Uterus (tissue), 2 donors: ENCODE measurements at regions not wholly inside any gene's neighbourhood (a gene's known extent, or its start where the extent isn't known, plus 50 kb on each side); places are given as distances from the start of the nearest gene placed in this dataset.

Experiments used
- CTCF ChIP-seq, 4 experiments: fragments of 200-600 bp in 2 of 4; fragments of 450-650 bp in 2 of 4; sonication (generic) in 2 of 4; IDR thresholded peaks; one replicate each; pipeline ENCODE4 v1.5.1; 2016 to 2019; ENCODE audit warnings: antibody characterized with exemption in 4 of 4, mild to moderate bottlenecking in 2 of 4, moderate library complexity in 1 of 4
- POLR2A ChIP-seq, 2 donors: fragments of 450-650 bp; IDR thresholded peaks; one replicate each; pipeline ENCODE4 v1.6.1; 2016; ENCODE audit warnings: antibody characterized with exemption in 2 of 2, mild to moderate bottlenecking in 1 of 2, moderate library complexity in 1 of 2

- TF ChIP-seq POLR2A (IDR thresholded peaks at IDR 0.05) (no peak), CTCF (IDR thresholded peaks at IDR 0.05) (no peak)
Observed at GRCh38 chr5:145506185-145506850, 328.8 kb downstream of the PRELID2 start.
